Sigmoid colon (tissue), 6 donors: ENCODE measurements at regions not wholly inside any gene's neighbourhood (a gene's known extent, or its start where the extent isn't known, plus 50 kb on each side); places are given as distances from the start of the nearest gene placed in this dataset.
"Not testable (repeated sequence)": the region's sequence is repeated elsewhere in the genome, so short reads cannot be mapped to it uniquely, and the experiment has no call there.

Source experiments
- DNase-seq: peaks from one replicate; pipeline ENCODE4 v3.0.0-alpha.2; 2019
- H3K27ac ChIP-seq, 4 donors: fragments of 200-600 bp; sonication (generic); one replicate each; pipeline ENCODE4 v1.5.1; 2016 to 2019; ENCODE audit warnings: mild to moderate bottlenecking in 1 of 4
- H3K27me3 ChIP-seq, 3 donors: fragments of 200-600 bp; sonication (generic); one replicate each; pipeline ENCODE4 v1.5.1; 2019; ENCODE audit warnings: mild to moderate bottlenecking in 1 of 3
- H3K36me3 ChIP-seq, 4 donors: fragments of 200-600 bp; sonication (generic); one replicate each; pipeline ENCODE4 v1.5.1; 2016 to 2019
- H3K4me1 ChIP-seq, 4 donors: fragments of 200-600 bp; sonication (generic); one replicate each; pipeline ENCODE4 v1.5.1; 2017 to 2019
- H3K4me3 ChIP-seq, 4 donors: fragments of 200-600 bp; sonication (generic); one replicate each; pipeline ENCODE4 v1.5.1; 2017 to 2019; ENCODE audit warnings: mild to moderate bottlenecking in 2 of 4, moderate library complexity in 1 of 4
- H3K9me3 ChIP-seq, 4 donors: fragments of 200-600 bp in 3 of 4; sonication (generic) in 3 of 4; one replicate each; pipeline versions ENCODE4 v1.5.1 to v1.6.1; 2013 to 2019
- EP300 ChIP-seq, 4 donors: sonication (generic); formaldehyde crosslinking; IDR thresholded peaks; one replicate each; pipeline ENCODE4 v1.6.1; 2017; ENCODE audit warnings: antibody characterized with exemption in 4 of 4
- POLR2A ChIP-seq, 2 donors: fragments of 450-650 bp; IDR thresholded peaks; one replicate each; pipeline ENCODE4 v1.6.1; 2016; ENCODE audit warnings: antibody characterized with exemption in 2 of 2, mild to moderate bottlenecking in 2 of 2, moderate library complexity in 2 of 2
- POLR2AphosphoS5 ChIP-seq, 4 donors: sonication (generic); formaldehyde crosslinking; IDR thresholded peaks; one replicate each; pipeline ENCODE4 v1.6.1; 2017; ENCODE audit warnings: antibody characterized with exemption in 4 of 4
- WGBS, 2 donors: extraction: QIAGEN DNeasy Blood & Tissue Kit; methylation state at CpG; one replicate each; pipeline ENCODE4 v1.1.7; 2013; 5-methylcytosine and 5-hydroxymethylcytosine counted together
- intact Hi-C: fragments of 100-400 bp; cut with DNase I; formaldehyde crosslinking; loops from one replicate; pipeline ENCODE4 v1.15.1; 2023
- TF ChIP-seq, protein P1 (sequence below), 4 experiments: fragments of 450-650 bp in 3 of 4; fragments of 200-600 bp in 1 of 4; IDR thresholded peaks; one replicate each; pipeline ENCODE4 v1.5.1; 2016 to 2019; ENCODE audit warnings: antibody characterized with exemption in 4 of 4, mild to moderate bottlenecking in 3 of 4, moderate library complexity in 2 of 4
- donor health status: healthy with polysubstance abuse.
- donor health status: healthy.

DNA sequence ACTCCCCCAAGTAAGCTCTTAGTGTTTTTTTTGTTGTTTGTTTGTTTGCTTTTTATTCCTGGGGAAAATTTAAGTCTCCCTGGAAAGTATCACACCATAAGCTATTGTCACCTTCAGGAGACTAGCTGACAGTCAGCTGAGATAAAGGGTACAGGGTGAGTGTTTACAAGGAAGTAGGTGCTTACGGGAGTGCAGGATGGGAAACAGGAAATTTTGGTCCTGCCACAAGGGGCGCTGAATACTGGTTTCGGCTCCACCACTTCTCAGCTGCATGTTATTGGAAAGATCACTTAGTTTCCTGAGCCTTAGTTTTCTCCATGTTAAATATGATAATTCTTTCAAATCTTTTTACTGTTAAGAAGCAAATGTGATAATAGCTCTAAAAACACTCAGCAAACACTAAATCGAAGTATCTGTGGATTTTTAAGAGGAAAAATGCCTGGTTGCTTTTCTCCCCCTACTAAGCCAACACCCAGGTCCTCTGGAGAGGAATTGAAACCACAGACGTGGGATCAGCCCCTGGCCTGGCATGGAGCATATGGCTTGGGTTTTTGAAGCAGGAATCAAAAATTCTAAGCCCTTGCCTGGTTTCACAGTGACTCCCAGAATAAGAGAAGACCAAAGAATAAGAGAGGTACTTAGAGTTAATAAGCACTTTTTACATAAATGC, 90.7 kb downstream of the SCN11A start:
- no peak for DNase-seq

GRCh38 chr3:38960042-38960622, 91.6 kb downstream of the SCN11A start:
- no peak for DNase-seq
- Histone ChIP-seq H3K27me3 (no peaks in the 10 kb centered on the region), H3K27ac (no peak overlapping the region), H3K4me1 (no peaks in the 10 kb centered on the region), H3K9me3 (no peaks in the 10 kb centered on the region), H3K4me3 (no peak overlapping the region), H3K36me3 (no peaks in the 10 kb centered on the region)
- TF ChIP-seq POLR2AphosphoS5 (IDR thresholded peaks at IDR 0.05) (no peak), POLR2A (IDR thresholded peaks at IDR 0.05) (no peak), EP300 (IDR thresholded peaks at IDR 0.05) (no peak)
- TF ChIP-seq, protein P1, sequence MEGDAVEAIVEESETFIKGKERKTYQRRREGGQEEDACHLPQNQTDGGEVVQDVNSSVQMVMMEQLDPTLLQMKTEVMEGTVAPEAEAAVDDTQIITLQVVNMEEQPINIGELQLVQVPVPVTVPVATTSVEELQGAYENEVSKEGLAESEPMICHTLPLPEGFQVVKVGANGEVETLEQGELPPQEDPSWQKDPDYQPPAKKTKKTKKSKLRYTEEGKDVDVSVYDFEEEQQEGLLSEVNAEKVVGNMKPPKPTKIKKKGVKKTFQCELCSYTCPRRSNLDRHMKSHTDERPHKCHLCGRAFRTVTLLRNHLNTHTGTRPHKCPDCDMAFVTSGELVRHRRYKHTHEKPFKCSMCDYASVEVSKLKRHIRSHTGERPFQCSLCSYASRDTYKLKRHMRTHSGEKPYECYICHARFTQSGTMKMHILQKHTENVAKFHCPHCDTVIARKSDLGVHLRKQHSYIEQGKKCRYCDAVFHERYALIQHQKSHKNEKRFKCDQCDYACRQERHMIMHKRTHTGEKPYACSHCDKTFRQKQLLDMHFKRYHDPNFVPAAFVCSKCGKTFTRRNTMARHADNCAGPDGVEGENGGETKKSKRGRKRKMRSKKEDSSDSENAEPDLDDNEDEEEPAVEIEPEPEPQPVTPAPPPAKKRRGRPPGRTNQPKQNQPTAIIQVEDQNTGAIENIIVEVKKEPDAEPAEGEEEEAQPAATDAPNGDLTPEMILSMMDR (IDR thresholded peaks at IDR 0.05): no peak
- WGBS, 2 donors: 86% methylated on average over 8 of the region's 8 CpGs
- intact Hi-C loops: no loop called here

More for the DNA sequence above, 90.7 kb downstream of the SCN11A start:
- Histone ChIP-seq H3K4me1 (no peaks in the 10 kb centered on the region), H3K4me3 (no peak overlapping the region), H3K9me3 (no peaks in the 10 kb centered on the region), H3K27ac (no peak overlapping the region), H3K36me3 (no peaks in the 10 kb centered on the region), H3K27me3 (no peaks in the 10 kb centered on the region)
- TF ChIP-seq, protein P1 (IDR thresholded peaks at IDR 0.05): peak in 1 of 4 experiments; percentile 16
- TF ChIP-seq EP300 (IDR thresholded peaks at IDR 0.05) (no peak), POLR2AphosphoS5 (IDR thresholded peaks at IDR 0.05) (no peak)
- 3 to 18% methylated on average over 5 of the region's 5 CpGs for WGBS, 2 donors
- intact Hi-C loops: no loop called here

GRCh38 chr3:38958026-38958720, 93.6 kb downstream of the SCN11A start:
- H3K9me3 ChIP-seq: no peaks in the 10 kb centered on the region
- intact Hi-C loops: no loop called here
- H3K36me3 ChIP-seq: no peaks in the 10 kb centered on the region
- H3K27ac ChIP-seq: no peak overlapping the region
- no peak overlapping the region for H3K4me3 ChIP-seq
- H3K27me3 ChIP-seq: no peaks in the 10 kb centered on the region
- TF ChIP-seq EP300 (IDR thresholded peaks at IDR 0.05) (no peak), POLR2A (IDR thresholded peaks at IDR 0.05) (no peak), POLR2AphosphoS5 (IDR thresholded peaks at IDR 0.05) (no peak)
- no peaks in the 10 kb centered on the region for H3K4me1 ChIP-seq
- no peak for DNase-seq
- WGBS, 2 donors: 85 to 87% methylated on average over 5 of the region's 5 CpGs

- Histone ChIP-seq H3K27me3 (no peaks in the 10 kb centered on the region), H3K4me1 (no peaks in the 10 kb centered on the region), H3K36me3 (no peaks in the 10 kb centered on the region), H3K4me3 (no peak overlapping the region), H3K9me3 (no peaks in the 10 kb centered on the region), H3K27ac (no peak overlapping the region)
- intact Hi-C loops: no loop called here
- DNase-seq: no peak
- 87 to 89% methylated on average over 6 of the region's 6 CpGs for WGBS, 2 donors
- TF ChIP-seq, protein P1 (IDR thresholded peaks at IDR 0.05): no peak
- no peak for TF ChIP-seq EP300 (IDR thresholded peaks at IDR 0.05)
- no peak for TF ChIP-seq POLR2A (IDR thresholded peaks at IDR 0.05)
- no peak for TF ChIP-seq POLR2AphosphoS5 (IDR thresholded peaks at IDR 0.05)
These were observed 94.4 kb downstream of the SCN11A start for GRCh38 chr3:38957296-38957695.

DNA sequence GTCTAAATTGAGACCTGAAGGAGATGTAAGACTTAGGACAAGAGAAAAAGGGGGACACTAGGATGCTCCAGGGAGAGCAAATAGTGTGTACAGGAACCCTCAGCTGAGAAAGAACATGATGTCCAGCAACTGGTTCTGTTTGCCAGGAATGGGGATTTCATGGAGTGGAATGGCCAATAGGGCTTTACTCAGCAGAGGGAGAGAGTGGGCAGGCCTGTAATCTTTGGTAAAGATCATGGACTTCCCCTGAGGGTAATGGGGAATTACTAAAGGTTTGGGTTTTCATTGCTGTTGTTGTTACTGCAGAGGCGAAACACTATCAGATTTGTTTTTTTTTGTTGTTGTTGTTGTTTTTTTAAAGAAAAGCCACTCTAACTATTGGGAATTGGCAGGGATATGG, 99.0 kb downstream of the SCN11A start:
- intact Hi-C loops: no loop called here
- Histone ChIP-seq H3K27me3 (no peaks in the 10 kb centered on the region), H3K4me1 (no peaks in the 10 kb centered on the region), H3K4me3 (no peak overlapping the region), H3K36me3 (no peaks in the 10 kb centered on the region), H3K9me3 (no peaks in the 10 kb centered on the region), H3K27ac (no peak overlapping the region)
- WGBS, 2 donors: 92 to 94% methylated on average over 1 of the region's 1 CpG
- TF ChIP-seq POLR2AphosphoS5 (IDR thresholded peaks at IDR 0.05) (no peak), EP300 (IDR thresholded peaks at IDR 0.05) (no peak), POLR2A (IDR thresholded peaks at IDR 0.05) (no peak)
- TF ChIP-seq, protein P1 (IDR thresholded peaks at IDR 0.05): no peak
- no peak for DNase-seq

DNA sequence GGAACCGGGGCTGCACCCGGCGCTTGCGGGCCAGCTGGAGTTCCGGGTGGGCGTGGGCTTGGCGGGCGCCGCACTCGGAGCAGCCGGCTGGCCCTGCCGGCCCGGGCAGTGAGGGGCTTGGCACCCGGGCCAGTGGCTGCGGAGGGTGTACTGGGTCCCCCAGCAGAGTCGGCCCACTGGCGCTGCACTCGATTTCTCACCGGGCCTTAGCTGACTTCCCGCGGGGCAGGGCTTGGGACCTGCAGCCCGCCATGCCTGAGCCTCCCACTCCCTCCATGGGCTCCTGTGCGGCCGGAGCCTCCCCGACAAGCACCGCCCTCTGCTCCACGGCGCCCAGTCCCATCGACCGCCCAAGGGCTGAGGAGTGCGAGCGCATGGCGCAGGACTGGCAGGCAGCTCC, 100.6 kb downstream of the SCN11A start:
- H3K36me3 ChIP-seq, intact Hi-C loops: not testable (repeated sequence)
- 96 to 97% methylated on average over 33 of the region's 33 CpGs for WGBS, 2 donors

More for the DNA sequence above, 100.6 kb downstream of the SCN11A start:
- not testable (repeated sequence) for H3K27me3 ChIP-seq, H3K9me3 ChIP-seq, H3K4me3 ChIP-seq, DNase-seq, H3K4me1 ChIP-seq, H3K27ac ChIP-seq
